Neutrophil (primary cell): ENCODE measurements at regions not wholly inside any gene's neighbourhood (a gene's known extent, or its start where the extent isn't known, plus 50 kb on each side); places are given as distances from the start of the nearest gene placed in this dataset.

Experiments used
- H3K27ac ChIP-seq: fragments of 200-600 bp; sonication (generic); 2 replicates; pipeline ENCODE4 v1.5.1; 2016; ENCODE audit warnings: mild to moderate bottlenecking, moderate library complexity
- H3K27me3 ChIP-seq: fragments of 200-600 bp; sonication (generic); 2 replicates; pipeline ENCODE4 v1.6.0; 2016; ENCODE audit warnings: mild to moderate bottlenecking
- H3K36me3 ChIP-seq: fragments of 200-600 bp; sonication (generic); 2 replicates; pipeline ENCODE4 v1.5.1; 2017
- H3K4me1 ChIP-seq, 2 experiments: fragments of 200-600 bp in 1 of 2; sonication (generic) in 1 of 2; 1 replicate in 1 of 2; 2 replicates in 1 of 2; pipeline versions ENCODE4 v1.5.1 to v1.6.1; 2013 to 2016; ENCODE audit warnings: low read depth in 1 of 2, low read length in 1 of 2, mild to moderate bottlenecking in 1 of 2, moderate library complexity in 1 of 2; ENCODE audit not compliant: control insufficient read depth in 1 of 2, insufficient read depth in 1 of 2
- H3K4me3 ChIP-seq, 2 experiments: fragments of 200-600 bp in 1 of 2; sonication (generic) in 1 of 2; 1 replicate in 1 of 2; 2 replicates in 1 of 2; pipeline ENCODE4 v1.5.1; 2013 to 2016; ENCODE audit warnings: low read depth in 1 of 2, low read length in 1 of 2, mild to moderate bottlenecking in 1 of 2, moderate library complexity in 1 of 2
- H3K9me3 ChIP-seq: fragments of 200-600 bp; sonication (generic); 2 replicates; pipeline ENCODE4 v1.5.1; 2016
- CTCF ChIP-seq: fragments of 200-600 bp; sonication (generic); IDR thresholded peaks from 2 replicates; pipeline ENCODE4 v1.5.1; 2016; ENCODE audit warnings: antibody characterized with exemption

GRCh38 chr16:72493716-72494415, 321.9 kb upstream of the PMFBP1 start:
- Histone ChIP-seq H3K27ac (no peak overlapping the region), H3K9me3 (no peaks in the 10 kb centered on the region), H3K4me1 (no peaks in the 10 kb centered on the region), H3K36me3 (no peaks in the 10 kb centered on the region), H3K27me3 (no peaks in the 10 kb centered on the region), H3K4me3 (no peak overlapping the region)
- no peak for TF ChIP-seq CTCF

GRCh38 chr16:72487283-72487682, 315.3 kb upstream of the PMFBP1 start:
- Histone ChIP-seq H3K36me3 (no peaks in the 10 kb centered on the region), H3K9me3 (no peaks in the 10 kb centered on the region), H3K4me1 (no peaks in the 10 kb centered on the region), H3K27me3 (no peaks in the 10 kb centered on the region), H3K4me3 (no peak overlapping the region), H3K27ac (no peak overlapping the region)
- TF ChIP-seq CTCF: no peak

- no peak for TF ChIP-seq CTCF
- Histone ChIP-seq H3K9me3 (no peaks in the 10 kb centered on the region), H3K4me1 (no peaks in the 10 kb centered on the region), H3K4me3 (no peak overlapping the region), H3K27ac (no peak overlapping the region), H3K27me3 (no peaks in the 10 kb centered on the region), H3K36me3 (no peaks in the 10 kb centered on the region)
These were observed 310.7 kb upstream of the PMFBP1 start for GRCh38 chr16:72482695-72483094.

- no peaks in the 10 kb centered on the region for H3K4me1 ChIP-seq
- H3K4me3 ChIP-seq: no peak overlapping the region
- no peak overlapping the region for H3K27ac ChIP-seq
- no peaks in the 10 kb centered on the region for H3K27me3 ChIP-seq
- H3K9me3 ChIP-seq: no peaks in the 10 kb centered on the region
- H3K36me3 ChIP-seq: no peaks in the 10 kb centered on the region
- no peak for TF ChIP-seq CTCF
These were observed 309.5 kb upstream of the PMFBP1 start for GRCh38 chr16:72481419-72481818.

GRCh38 chr16:72480911-72481310, 309.0 kb upstream of the PMFBP1 start:
- H3K4me3 ChIP-seq: no peak overlapping the region
- H3K36me3 ChIP-seq: no peaks in the 10 kb centered on the region
- no peak for TF ChIP-seq CTCF
- H3K27me3 ChIP-seq: no peaks in the 10 kb centered on the region
- no peak overlapping the region for H3K27ac ChIP-seq
- H3K4me1 ChIP-seq: no peaks in the 10 kb centered on the region
- no peaks in the 10 kb centered on the region for H3K9me3 ChIP-seq
